ENCODE measurements at regions not wholly inside any gene's neighbourhood (a gene's known extent, or its start where the extent isn't known, plus 50 kb on each side); places are given as distances from the start of the nearest gene placed in this dataset.

DNA sequence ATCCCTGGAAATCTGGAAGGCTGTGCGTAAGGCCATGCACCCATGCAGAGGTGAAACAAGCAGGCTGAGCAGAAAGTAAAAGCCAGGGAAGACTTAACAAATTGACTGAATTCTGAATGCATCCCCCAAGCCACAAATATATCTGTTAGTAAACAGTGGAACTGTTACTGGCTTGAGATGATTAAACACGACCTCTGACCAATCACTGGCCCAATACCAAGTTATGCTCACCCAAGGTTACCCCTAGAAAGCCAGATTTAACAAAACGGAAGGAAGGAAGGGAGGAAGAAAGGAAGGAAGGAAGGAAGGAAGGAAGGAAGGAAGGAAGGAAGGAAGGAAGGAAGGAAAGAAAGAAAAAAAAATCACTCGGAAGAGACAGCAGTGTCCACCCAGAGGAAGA is 215.8 kb upstream of the CCNG1 start:
- Histone ChIP-seq H3K27ac (replicated peaks in 1 of 4) (no peak overlapping the region), H3K36me3 (no peaks in the 10 kb centered on the region), H3K9me3 (no peaks in the 10 kb centered on the region), H3K4me3 (no peak overlapping the region), H3K4me1 (no peaks in the 10 kb centered on the region), H3K27me3 (no peaks in the 10 kb centered on the region)
- intact Hi-C loops (cut with DNase I) = no loop called here
- DNase-seq (ENCODE audit: extremely low spot score) = no peak
- WGBS = 51% methylated on average over 4 of the region's 4 CpGs
- TF ChIP-seq POLR2AphosphoS5 (IDR thresholded peaks at IDR 0.05) (no peak), POLR2A (IDR thresholded peaks at IDR 0.05; ENCODE audit: low read depth) (no peak), CTCF (IDR thresholded peaks at IDR 0.05) (no peak), EP300 (IDR thresholded peaks at IDR 0.05) (no peak)

DNA sequence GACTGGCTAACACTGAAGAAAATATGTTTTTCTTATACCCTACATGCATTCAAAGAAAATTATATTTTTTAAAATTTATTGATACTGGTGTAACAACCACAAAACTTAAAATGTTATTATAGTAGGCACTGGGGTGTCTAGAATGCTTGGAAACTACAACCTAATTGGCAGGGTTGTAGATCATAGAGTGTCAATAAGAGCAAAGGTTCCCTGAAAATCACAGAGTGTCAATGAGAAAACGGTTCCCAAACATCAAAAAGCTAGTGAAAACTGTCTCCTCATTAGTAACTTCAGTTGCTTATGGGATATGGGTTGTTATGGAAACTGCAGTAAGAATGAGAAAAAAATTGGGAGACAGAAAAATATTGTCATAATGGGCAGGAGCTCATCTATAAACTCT is 214.4 kb upstream of the CCNG1 start:
- H3K27me3 ChIP-seq = no peaks in the 10 kb centered on the region
- no peak overlapping the region for H3K27ac ChIP-seq (replicated peaks in 1 of 4)
- DNase-seq (ENCODE audit: extremely low spot score) = no peak
- intact Hi-C loops (cut with DNase I) = no loop called here
- no peaks in the 10 kb centered on the region for H3K4me1 ChIP-seq
- no peaks in the 10 kb centered on the region for H3K9me3 ChIP-seq
- TF ChIP-seq EP300 (IDR thresholded peaks at IDR 0.05) = no peak
- no peak for TF ChIP-seq CTCF (IDR thresholded peaks at IDR 0.05)
- no peak for TF ChIP-seq POLR2A (IDR thresholded peaks at IDR 0.05; ENCODE audit: low read depth)
- TF ChIP-seq POLR2AphosphoS5 (IDR thresholded peaks at IDR 0.05) = no peak
- H3K36me3 ChIP-seq = no peaks in the 10 kb centered on the region
- H3K4me3 ChIP-seq = no peak overlapping the region
- 68% methylated on average over 1 of the region's 1 CpG for WGBS

DNA sequence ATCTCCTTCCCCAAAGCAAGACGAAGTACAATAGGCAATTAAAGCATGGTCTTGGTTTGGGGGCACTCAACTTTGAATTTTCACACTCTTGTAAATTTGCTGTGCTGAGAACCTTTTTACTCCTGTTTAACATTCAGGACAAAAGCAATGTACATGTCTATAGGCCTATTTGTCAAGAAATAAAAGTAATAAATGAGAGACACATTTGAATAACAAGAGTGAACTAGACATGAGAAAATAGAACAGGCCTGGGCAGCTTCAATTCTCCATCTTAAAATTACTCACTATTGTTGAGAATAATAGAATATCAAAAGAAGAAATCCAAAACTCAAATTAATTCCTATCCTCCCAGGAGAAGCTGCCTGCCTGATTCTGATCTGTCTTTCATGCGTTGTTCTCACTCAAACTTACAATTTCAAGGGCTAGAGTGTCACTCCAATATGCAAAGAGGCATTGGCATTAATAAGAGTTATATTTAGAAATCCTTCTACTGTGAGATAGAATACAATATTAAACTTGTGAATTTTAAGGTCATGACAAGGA is 192.9 kb upstream of the CCNG1 start:
- Histone ChIP-seq H3K4me3 (no peak overlapping the region), H3K4me1 (no peaks in the 10 kb centered on the region), H3K27ac (replicated peaks in 1 of 4) (no peak overlapping the region), H3K27me3 (no peaks in the 10 kb centered on the region), H3K36me3 (no peaks in the 10 kb centered on the region), H3K9me3 (no peaks in the 10 kb centered on the region)
- intact Hi-C loops (cut with DNase I) = no loop called here
- no peak for DNase-seq (ENCODE audit: extremely low spot score)
- TF ChIP-seq POLR2AphosphoS5 (IDR thresholded peaks at IDR 0.05) (no peak), CTCF (IDR thresholded peaks at IDR 0.05) (no peak), POLR2A (IDR thresholded peaks at IDR 0.05; ENCODE audit: low read depth) (no peak), EP300 (IDR thresholded peaks at IDR 0.05) (no peak)
- whole genome bisulfite sequencing = 62% methylated on average over 2 of the region's 2 CpGs

DNA sequence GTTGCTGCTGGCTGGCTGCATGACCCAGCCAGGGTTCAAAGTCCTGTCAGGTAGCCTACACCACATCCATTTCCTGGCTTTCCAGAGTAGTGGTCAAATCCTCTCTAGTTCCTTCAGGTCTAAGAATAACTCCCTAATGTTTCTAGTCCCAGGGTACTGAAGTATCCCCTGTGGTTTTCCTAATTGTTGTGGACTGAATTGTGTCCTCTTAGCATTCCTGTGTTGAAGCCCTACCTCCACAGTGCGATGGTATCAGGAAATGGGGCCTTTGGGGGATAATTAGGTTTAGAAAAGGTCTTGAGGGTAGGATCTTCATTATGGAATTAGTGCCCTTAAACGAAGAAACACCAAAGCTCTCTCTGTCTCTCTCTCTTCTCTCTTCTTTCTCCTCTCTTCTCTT is 191.8 kb upstream of the CCNG1 start:
- 28% methylated on average over 2 of the region's 2 CpGs for WGBS
- no peaks in the 10 kb centered on the region for H3K36me3 ChIP-seq
- no peaks in the 10 kb centered on the region for H3K9me3 ChIP-seq
- H3K4me3 ChIP-seq = no peak overlapping the region
- DNase-seq (ENCODE audit: extremely low spot score) = no peak
- no peak overlapping the region for H3K27ac ChIP-seq (replicated peaks in 1 of 4)
- H3K27me3 ChIP-seq = no peaks in the 10 kb centered on the region
- intact Hi-C loops (cut with DNase I) = no loop called here
- H3K4me1 ChIP-seq = no peaks in the 10 kb centered on the region
- TF ChIP-seq POLR2A (IDR thresholded peaks at IDR 0.05; ENCODE audit: low read depth) = no peak
- TF ChIP-seq CTCF (IDR thresholded peaks at IDR 0.05) = no peak
- TF ChIP-seq EP300 (IDR thresholded peaks at IDR 0.05) = no peak
- TF ChIP-seq POLR2AphosphoS5 (IDR thresholded peaks at IDR 0.05) = no peak

GRCh38 chr5:163248333-163248732 is 189.1 kb upstream of the CCNG1 start:
- DNase-seq (ENCODE audit: extremely low spot score) = no peak
- H3K27ac ChIP-seq (replicated peaks in 1 of 4) = no peak overlapping the region
- 58% methylated on average over 2 of the region's 2 CpGs for WGBS
- no peak overlapping the region for H3K4me3 ChIP-seq
- no peaks in the 10 kb centered on the region for H3K27me3 ChIP-seq
- H3K9me3 ChIP-seq = no peaks in the 10 kb centered on the region
- TF ChIP-seq CTCF (IDR thresholded peaks at IDR 0.05) = no peak
- no peak for TF ChIP-seq POLR2AphosphoS5 (IDR thresholded peaks at IDR 0.05)
- no peak for TF ChIP-seq POLR2A (IDR thresholded peaks at IDR 0.05; ENCODE audit: low read depth)
- no peak for TF ChIP-seq EP300 (IDR thresholded peaks at IDR 0.05)
- intact Hi-C loops (cut with DNase I) = no loop called here
- H3K4me1 ChIP-seq = no peaks in the 10 kb centered on the region
- H3K36me3 ChIP-seq = no peaks in the 10 kb centered on the region
